ENCODE measurements at regions not wholly inside any gene's neighbourhood (a gene's known extent, or its start where the extent isn't known, plus 50 kb on each side); places are given as distances from the start of the nearest gene placed in this dataset.

DNA sequence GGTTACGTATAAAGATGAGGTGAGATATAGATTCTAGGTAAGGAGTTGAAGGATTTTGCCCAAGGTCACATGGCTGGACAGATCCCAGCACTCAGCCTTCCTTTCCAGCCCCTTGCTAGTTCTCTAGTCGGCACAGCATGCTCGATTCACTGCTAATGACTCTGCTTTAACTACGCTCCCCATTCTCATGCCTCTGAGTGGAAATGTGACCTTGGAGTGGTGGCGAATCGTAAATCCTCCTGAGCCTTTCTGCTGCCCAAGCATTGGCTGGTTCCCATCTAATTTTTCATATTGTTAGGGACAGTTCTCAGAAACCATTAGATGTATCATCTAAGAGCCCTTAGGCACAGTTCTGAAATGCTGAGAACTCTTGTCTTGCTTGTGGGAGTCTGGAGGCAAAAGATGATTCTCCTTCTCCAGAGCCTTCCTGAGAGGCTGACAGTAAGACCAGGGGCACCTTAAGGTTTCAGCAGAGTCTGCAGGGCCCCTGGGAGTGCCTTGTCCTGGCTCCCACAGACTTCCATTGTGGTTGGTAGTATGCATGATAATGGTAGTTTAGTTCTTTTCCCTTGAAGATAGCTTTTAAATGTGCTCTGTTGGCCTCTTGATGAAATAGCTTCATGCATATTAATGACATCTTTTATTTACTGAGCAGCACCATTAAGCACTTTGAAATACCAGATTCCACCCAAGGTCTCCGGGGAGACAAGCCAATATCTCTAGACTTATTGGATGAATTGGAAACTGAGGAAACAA lies 377.8 kb upstream of the SLC14A2 start:
- Histone ChIP-seq H3K9me3 (ENCODE audit: low read length) (peaks cover 6% of the 10 kb centered on the region; the same call in 1 of the 2 replicates), H3K4me3 (replicated peaks in 1 of 3; ENCODE audit: insufficient read depth in 1 of 3, low read depth in 2 of 3, low read length in 3 of 3) (no peak overlapping the region), H4K20me1 (ENCODE audit: insufficient read depth, low read length) (no peaks in the 10 kb centered on the region), H3K4me1 (ENCODE audit: insufficient read depth, low read length) (no peaks in the 10 kb centered on the region), H3K36me3 (replicated peaks in 1 of 2; ENCODE audit: control insufficient read depth in 1 of 2, insufficient read depth in 2 of 2, low read length in 2 of 2) (no peaks in the 10 kb centered on the region), H3K27ac (ENCODE audit: extremely low read length, insufficient read depth, low read length) (no peak overlapping the region), H3K4me2 (ENCODE audit: low read depth, low read length) (no peak overlapping the region), H3K27me3 (ENCODE audit: control insufficient read depth in 1 of 2, insufficient read depth in 2 of 2, low read length in 2 of 2) (no peaks in the 10 kb centered on the region), H2AFZ (ENCODE audit: low read length) (no peak overlapping the region), H3K79me2 (ENCODE audit: insufficient read depth, low read length) (no peaks in the 10 kb centered on the region), H3K9ac (ENCODE audit: insufficient read depth, low read depth, low read length) (no peak overlapping the region)
- DNase-seq (ENCODE audit: low spot score) (no peak), FAIRE-seq (no peak), ATAC-seq (no peak)
- 22% methylated on average over 7 of the region's 7 CpGs for WGBS (ENCODE audit: low lambda C conversion rate)
- ChIA-PET CTCF (ENCODE audit: low intra/inter-chr PET ratio, low total read pairs) (no interaction called here), POLR2A (no interaction called here)
- in situ Hi-C loops (cut with HindIII; ENCODE audit: extremely low pct_ligation_motif_present, low pct_unique_long_range_greater_than_20kb) (no loop called here), intact Hi-C loops (cut with micrococcal nuclease; ENCODE audit: unreplicated experiment) (no loop called here)
- TF ChIP-seq FOXA3 (CRISPR knock-in tag; IDR thresholded peaks at IDR 0.05): no peak
- TF ChIP-seq NPAS2 (CRISPR knock-in tag; IDR thresholded peaks at IDR 0.05; ENCODE audit: borderline replicate concordance): no peak
- TF ChIP-seq FIP1L1 (IDR thresholded peaks at IDR 0.05; ENCODE audit: borderline replicate concordance, insufficient read depth, low read depth, low read length): no peak
- TF ChIP-seq HNRNPH1 (optimal IDR thresholded peaks at IDR 0.05; ENCODE audit: low read depth, low read length): no peak
- TF ChIP-seq, protein P1, sequence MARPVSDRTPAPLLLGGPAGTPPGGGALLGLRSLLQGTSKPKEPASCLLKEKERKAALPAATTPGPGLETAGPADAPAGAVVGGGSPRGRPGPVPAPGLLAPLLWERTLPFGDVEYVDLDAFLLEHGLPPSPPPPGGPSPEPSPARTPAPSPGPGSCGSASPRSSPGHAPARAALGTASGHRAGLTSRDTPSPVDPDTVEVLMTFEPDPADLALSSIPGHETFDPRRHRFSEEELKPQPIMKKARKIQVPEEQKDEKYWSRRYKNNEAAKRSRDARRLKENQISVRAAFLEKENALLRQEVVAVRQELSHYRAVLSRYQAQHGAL (CRISPR knock-in tag; IDR thresholded peaks at IDR 0.05; ENCODE audit: not compliant biosample characterization): no peak
- TF ChIP-seq ZNF484 (CRISPR knock-in tag; IDR thresholded peaks at IDR 0.05; ENCODE audit: borderline replicate concordance, low read depth): no peak
- no peak for TF ChIP-seq BCL6 (CRISPR knock-in tag; IDR thresholded peaks at IDR 0.05)
- no peak for TF ChIP-seq ZNF607 (CRISPR knock-in tag; IDR thresholded peaks at IDR 0.05; ENCODE audit: borderline replicate concordance)
- TF ChIP-seq, protein P2, sequence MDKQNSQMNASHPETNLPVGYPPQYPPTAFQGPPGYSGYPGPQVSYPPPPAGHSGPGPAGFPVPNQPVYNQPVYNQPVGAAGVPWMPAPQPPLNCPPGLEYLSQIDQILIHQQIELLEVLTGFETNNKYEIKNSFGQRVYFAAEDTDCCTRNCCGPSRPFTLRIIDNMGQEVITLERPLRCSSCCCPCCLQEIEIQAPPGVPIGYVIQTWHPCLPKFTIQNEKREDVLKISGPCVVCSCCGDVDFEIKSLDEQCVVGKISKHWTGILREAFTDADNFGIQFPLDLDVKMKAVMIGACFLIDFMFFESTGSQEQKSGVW (CRISPR knock-in tag; IDR thresholded peaks at IDR 0.05; ENCODE audit: borderline replicate concordance): no peak
- no peak for TF ChIP-seq ZNF430 (CRISPR knock-in tag; IDR thresholded peaks at IDR 0.05)
- no TSS peak for BruUV-seq (replicated peaks)
